Endothelial cell of umbilical vein (primary cell): ENCODE measurements at regions not wholly inside any gene's neighbourhood (a gene's known extent, or its start where the extent isn't known, plus 50 kb on each side); places are given as distances from the start of the nearest gene placed in this dataset.

ENCODE experiments used
- BruUV-seq: library from RNA; stranded (reverse); fragments of 400-500 nt; replicated peaks from 2 replicates; lab custom pipeline; 2021; lab: Mats Ljungman, UMichigan
- CTCF ChIA-PET: fragments of 300-600, 350-600 bp; sonication (Branson Sonifier 250); formaldehyde crosslinking; loops from one replicate; lab custom pipeline; 2021; ENCODE audit warnings: antibody characterized with exemption, inconsistent platforms; lab: Charles Lee
- POLR2A ChIA-PET: fragments of 300-600, 350-600 bp; sonication (Branson Sonifier 250); formaldehyde crosslinking; loops from one replicate; lab custom pipeline; 2021; ENCODE audit warnings: antibody characterized with exemption, inconsistent platforms; lab: Charles Lee
- DNase-seq: peaks from one replicate; pipeline ENCODE4 v3.0.0-alpha.2; 2011; ENCODE audit warnings: low read depth, low spot score
- FAIRE-seq: peaks from 2 replicates; lab custom pipeline; 2011; peaks lifted over from hg19 to GRCh38; lab: Jason Lieb, UNC
- H2AFZ ChIP-seq: 2 replicates; pipeline ENCODE4 v1.6.0; 2012; ENCODE audit warnings: low read depth, low read length, control low read depth, inconsistent platforms
- H3K27ac ChIP-seq: 2 replicates; pipeline ENCODE4 v1.5.1; 2011; ENCODE audit warnings: low read depth, mild to moderate bottlenecking, control low read depth, low read length, moderate library complexity; ENCODE audit not compliant: insufficient read depth
- H3K27me3 ChIP-seq, 2 experiments: 2 replicates each; pipeline versions ENCODE4 v1.6.0 to v1.6.1; 2011; ENCODE audit warnings: low read length in 2 of 2, mixed read lengths in 1 of 2; ENCODE audit not compliant: control insufficient read depth in 2 of 2, insufficient read depth in 2 of 2
- H3K36me3 ChIP-seq, 2 experiments: 2 replicates in 1 of 2; 3 replicates in 1 of 2; pipeline ENCODE4 v1.5.1; 2011; ENCODE audit warnings: low read length in 2 of 2, mild to moderate bottlenecking in 1 of 2, moderate library complexity in 1 of 2; ENCODE audit not compliant: control insufficient read depth in 2 of 2, insufficient read depth in 2 of 2; ENCODE audit errors: extremely low read depth in 1 of 2
- H3K4me1 ChIP-seq: 3 replicates; pipeline ENCODE4 v1.5.1; 2011; ENCODE audit warnings: mild to moderate bottlenecking, low read length; ENCODE audit not compliant: control insufficient read depth, insufficient read depth; ENCODE audit errors: extremely low read depth
- H3K4me2 ChIP-seq: 2 replicates; pipeline ENCODE4 v1.6.1; 2011; ENCODE audit warnings: low read length, control low read depth, mixed read lengths; ENCODE audit not compliant: insufficient read depth
- H3K4me3 ChIP-seq, 3 experiments: fragments of 200-600 bp in 1 of 3; sonication (generic), shearing (Covaris generic) in 1 of 3; replicated peaks in 1 of 3; 2 replicates each; pipeline ENCODE4 v1.5.1; 2011 to 2016; ENCODE audit warnings: control low read depth in 3 of 3, low read length in 3 of 3, mild to moderate bottlenecking in 2 of 3, inconsistent platforms in 1 of 3, low read depth in 1 of 3, moderate library complexity in 1 of 3; ENCODE audit not compliant: insufficient read depth in 1 of 3
- H3K79me2 ChIP-seq: 2 replicates; pipeline ENCODE4 v1.6.0; 2012; ENCODE audit warnings: low read length, inconsistent platforms; ENCODE audit not compliant: control insufficient read depth, insufficient read depth
- H3K9ac ChIP-seq: replicated peaks from 2 replicates; pipeline ENCODE3; 2011; ENCODE audit warnings: low read length, control low read depth; ENCODE audit not compliant: insufficient read depth; ENCODE audit errors: extremely low read depth
- H3K9me1 ChIP-seq: replicated peaks from 3 replicates; pipeline ENCODE4 v1.6.0; 2011; ENCODE audit warnings: mild to moderate bottlenecking, low read length; ENCODE audit not compliant: control insufficient read depth, insufficient read depth; ENCODE audit errors: extremely low read depth
- H3K9me3 ChIP-seq: replicated peaks from 2 replicates; pipeline ENCODE4 v1.5.1; 2012; ENCODE audit warnings: low read length, inconsistent platforms; ENCODE audit not compliant: control insufficient read depth, insufficient read depth
- H4K20me1 ChIP-seq: replicated peaks from 2 replicates; pipeline ENCODE3; 2011; ENCODE audit warnings: mild to moderate bottlenecking, low read length; ENCODE audit not compliant: control insufficient read depth, insufficient read depth; ENCODE audit errors: extremely low read depth
- EZH2 ChIP-seq: IDR thresholded peaks from 2 replicates; pipeline ENCODE4 v1.6.1; 2012; ENCODE audit warnings: borderline replicate concordance, low read depth, mild to moderate bottlenecking, moderate library complexity, low read length, inconsistent platforms; ENCODE audit not compliant: severe bottlenecking
- FOS ChIP-seq: IDR thresholded peaks from 2 replicates; pipeline ENCODE4 v1.6.1; 2011; ENCODE audit warnings: mild to moderate bottlenecking, low read length, moderate library complexity, borderline replicate concordance; ENCODE audit not compliant: insufficient read depth
- GATA2 ChIP-seq: IDR thresholded peaks from 2 replicates; pipeline ENCODE4 v1.7.0; 2011; ENCODE audit warnings: low read depth, mild to moderate bottlenecking, moderate library complexity, mixed read lengths, low read length; ENCODE audit not compliant: insufficient read length, insufficient read depth
- JUN ChIP-seq: IDR thresholded peaks from 2 replicates; pipeline ENCODE4 v1.6.1; 2011; ENCODE audit warnings: borderline replicate concordance, low read depth; ENCODE audit not compliant: insufficient read length, insufficient read depth
- MAX ChIP-seq: IDR thresholded peaks from 2 replicates; pipeline ENCODE4 v1.6.1; 2011; ENCODE audit not compliant: insufficient read depth, insufficient read length
- MYC ChIP-seq: IDR thresholded peaks from one replicate; pipeline ENCODE4 v1.6.1; 2011; ENCODE audit warnings: mild to moderate bottlenecking, low read depth, low read length
- POLR2A ChIP-seq: IDR thresholded peaks from 2 replicates; pipeline ENCODE4 v1.6.1; 2012; ENCODE audit warnings: low read depth, mild to moderate bottlenecking, control low read depth, low read length
- POLR2AphosphoS5 ChIP-seq: IDR thresholded peaks from 2 replicates; pipeline ENCODE4 v1.6.1; 2012; ENCODE audit warnings: low read depth, mild to moderate bottlenecking, control low read depth, low read length, moderate library complexity; ENCODE audit not compliant: insufficient read depth
- dilution Hi-C: fragments of 300-500 bp; cut with MboI; formaldehyde crosslinking; loops from one replicate; pipeline ENCODE4 v1.15.0; 2019; ENCODE audit warnings: low sequenced_read_pairs; ENCODE audit not compliant: extremely low pct_ligation_motif_present
- intact Hi-C: fragments of 100-400 bp; cut with micrococcal nuclease; formaldehyde crosslinking; loops from one replicate; pipeline ENCODE4 v1.10.0; 2022

DNA sequence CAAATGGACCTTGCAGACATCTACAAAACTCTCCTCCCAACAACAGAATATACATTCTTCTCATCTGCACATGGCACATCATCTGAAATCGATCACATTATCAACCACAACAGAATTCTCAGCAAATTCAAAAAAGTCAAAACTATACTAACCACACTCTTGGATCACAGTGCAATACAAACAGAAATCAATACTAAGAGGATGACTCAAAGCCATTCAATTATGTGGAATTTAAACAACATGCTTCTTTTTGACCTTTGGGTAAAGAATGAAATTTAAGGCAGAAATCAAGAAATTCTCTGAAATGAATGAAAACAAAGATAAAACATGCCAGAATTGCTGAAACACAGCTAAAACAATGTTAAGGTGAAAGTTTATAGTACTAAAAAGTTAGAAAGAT is 358.1 kb downstream of the NSUN3 start:
- no peak for DNase-seq
- no peak for FAIRE-seq
- no TSS peak for BruUV-seq
- CTCF ChIA-PET = no interaction called here
- no peaks in the 10 kb centered on the region for H3K9me3 ChIP-seq
- H3K27ac ChIP-seq = no peak overlapping the region
- H2AFZ ChIP-seq = no peak overlapping the region
- intact Hi-C loops (no loop called here), dilution Hi-C loops (no loop called here)
- no peak overlapping the region for H3K4me3 ChIP-seq
- H4K20me1 ChIP-seq = no peaks in the 10 kb centered on the region
- no peak for TF ChIP-seq POLR2A
- no peak for TF ChIP-seq GATA2
- no peak for TF ChIP-seq JUN
- TF ChIP-seq MAX = no peak
- TF ChIP-seq FOS = no peak
- TF ChIP-seq POLR2AphosphoS5 = no peak
- no peak overlapping the region for H3K4me2 ChIP-seq
- H3K27me3 ChIP-seq = no peaks in the 10 kb centered on the region
- POLR2A ChIA-PET = no interaction called here
- H3K79me2 ChIP-seq = no peaks in the 10 kb centered on the region
- H3K4me1 ChIP-seq = no peaks in the 10 kb centered on the region
- no peak overlapping the region for H3K9ac ChIP-seq
- H3K9me1 ChIP-seq = no peaks in the 10 kb centered on the region
- H3K36me3 ChIP-seq = no peaks in the 10 kb centered on the region

- Histone ChIP-seq H3K79me2 (no peaks in the 10 kb centered on the region), H3K4me2 (no peak overlapping the region), H3K9me1 (no peaks in the 10 kb centered on the region), H3K27ac (no peak overlapping the region), H3K36me3 (no peaks in the 10 kb centered on the region), H3K9ac (no peak overlapping the region), H3K4me3 (no peak overlapping the region), H2AFZ (no peak overlapping the region), H3K27me3 (no peaks in the 10 kb centered on the region), H3K4me1 (no peaks in the 10 kb centered on the region), H3K9me3 (no peaks in the 10 kb centered on the region), H4K20me1 (no peaks in the 10 kb centered on the region)
- dilution Hi-C loops = no loop called here
- CTCF ChIA-PET = interaction anchor here (1.2 kb wide), 1 partner anchor 10 kb away, joined by 3 read pairs; no protein-coding TSS in a partner anchor
- no peak for DNase-seq
- POLR2A ChIA-PET = no interaction called here
- TF ChIP-seq GATA2 = no peak
- TF ChIP-seq MYC = no peak
- TF ChIP-seq MAX = no peak
- TF ChIP-seq FOS = no peak
- no peak for TF ChIP-seq EZH2
- no peak for FAIRE-seq
- no TSS peak for BruUV-seq
- intact Hi-C loops = no loop called here
Measured at GRCh38 chr3:94423578-94423977, 360.7 kb downstream of the NSUN3 start.
